K562 (cell line): ENCODE measurements at regions not wholly inside any gene's neighbourhood (a gene's known extent, or its start where the extent isn't known, plus 50 kb on each side); places are given as distances from the start of the nearest gene placed in this dataset.

Experiments used
- BACH1 ChIP-seq: fragments of 200-800 bp; sonication (Bioruptor generic); IDR thresholded peaks from 2 replicates; pipeline ENCODE4 v1.6.1; 2016; ENCODE audit warnings: missing genetic modification characterization, missing compliant biosample characterization
- C11orf30 ChIP-seq: fragments of 450-650 bp; IDR thresholded peaks from 2 replicates; pipeline ENCODE4 v1.6.1; 2016; ENCODE audit warnings: low read depth, mild to moderate bottlenecking
- E2F6 ChIP-seq, 2 experiments: IDR thresholded peaks; 2 replicates each; pipeline ENCODE4 v1.6.1; 2011; ENCODE audit warnings: borderline replicate concordance in 1 of 2, control low read depth in 1 of 2, low read depth in 1 of 2, low read length in 1 of 2, mild to moderate bottlenecking in 1 of 2, mixed read lengths in 1 of 2, moderate library complexity in 1 of 2; ENCODE audit not compliant: insufficient read depth in 1 of 2, insufficient read length in 1 of 2, poor library complexity in 1 of 2, severe bottlenecking in 1 of 2; ENCODE audit errors: extremely low read depth in 1 of 2
- ELF2 ChIP-seq: fragments of 250-450 bp; sonication (Bioruptor Pico); IDR thresholded peaks from 2 replicates; pipeline ENCODE4 v1.5.0; 2021; ENCODE audit warnings: mild to moderate bottlenecking
- ETV1 ChIP-seq: fragments of 450-650 bp; conservative IDR thresholded peaks from 2 replicates; pipeline ENCODE4 v1.6.1; 2016; ENCODE audit warnings: missing genetic modification characterization, control low read depth, low read depth, missing compliant biosample characterization
- FUS ChIP-seq: fragments of 200-400 bp; formaldehyde crosslinking; optimal IDR thresholded peaks from 2 replicates; pipeline ENCODE3; 2017; ENCODE audit warnings: low read depth, low read length
- HDAC3 ChIP-seq: fragments of 450-650 bp; IDR thresholded peaks from 2 replicates; pipeline ENCODE4 v1.6.1; 2018; ENCODE audit warnings: borderline replicate concordance, mild to moderate bottlenecking, moderate library complexity; ENCODE audit not compliant: partially characterized antibody
- HDAC8 ChIP-seq: fragments of 450-650 bp; IDR thresholded peaks from 2 replicates; pipeline ENCODE4 v1.6.1; 2016; ENCODE audit warnings: mild to moderate bottlenecking, missing genetic modification characterization, moderate library complexity, missing compliant biosample characterization
- HIVEP1 ChIP-seq: fragments of 250-450 bp; sonication (Bioruptor Pico); IDR thresholded peaks from 2 replicates; pipeline ENCODE4 v1.4.0; 2020; ENCODE audit warnings: mild to moderate bottlenecking
- ID3 ChIP-seq, 2 experiments: fragments of 250-450 bp in 1 of 2; fragments of 450-650 bp in 1 of 2; sonication (Bioruptor Pico) in 1 of 2; IDR thresholded peaks; 2 replicates each; pipeline versions ENCODE4 v1.6.1 to v1.8.0; 2016 to 2021; ENCODE audit warnings: mild to moderate bottlenecking in 2 of 2, moderate library complexity in 2 of 2, missing compliant biosample characterization in 1 of 2, missing genetic modification characterization in 1 of 2
- KDM1A ChIP-seq, 2 experiments: fragments of 450-650 bp; IDR thresholded peaks; 2 replicates each; pipeline ENCODE4 v1.6.1; 2016; ENCODE audit warnings: mild to moderate bottlenecking in 2 of 2
- POLR2A ChIP-seq: fragments of 450-650 bp; conservative IDR thresholded peaks from 2 replicates; pipeline ENCODE4 v1.6.1; 2016
- RBM15 ChIP-seq: fragments of 200-400 bp; formaldehyde crosslinking; IDR thresholded peaks from 2 replicates; pipeline ENCODE4 v1.6.1; 2018; ENCODE audit warnings: mild to moderate bottlenecking, low read length, moderate library complexity; ENCODE audit not compliant: insufficient read depth
- RNF2 ChIP-seq: sonication (generic); IDR thresholded peaks from 2 replicates; pipeline ENCODE4 v1.6.1; 2016
- SLC30A9 ChIP-seq: fragments of 250-450 bp; sonication (Bioruptor Pico); IDR thresholded peaks from 2 replicates; pipeline ENCODE4 v1.8.0; 2022; ENCODE audit warnings: mild to moderate bottlenecking, moderate library complexity
- SPI1 ChIP-seq: IDR thresholded peaks from 2 replicates; pipeline ENCODE4 v1.6.1; 2011; ENCODE audit warnings: low read depth, low read length, control low read depth, borderline replicate concordance
- SRSF1 ChIP-seq: fragments of 200-400 bp; formaldehyde crosslinking; IDR thresholded peaks from 2 replicates; pipeline ENCODE4 v1.6.1; 2017; ENCODE audit warnings: mild to moderate bottlenecking, low read depth, low read length, moderate library complexity
- TEAD4 ChIP-seq, 2 experiments: sonication (generic) in 1 of 2; formaldehyde crosslinking in 1 of 2; IDR thresholded peaks; 2 replicates each; pipeline versions ENCODE4 v1.6.1 to v1.8.0; 2012 to 2022; ENCODE audit warnings: borderline replicate concordance in 1 of 2, inconsistent platforms in 1 of 2, low read length in 1 of 2, mild to moderate bottlenecking in 1 of 2, missing genetic modification reagents in 1 of 2
- TFE3 ChIP-seq: fragments of 450-650 bp; formaldehyde crosslinking; IDR thresholded peaks from 2 replicates; pipeline ENCODE4 v1.4.0; 2020; ENCODE audit warnings: mild to moderate bottlenecking, mixed read lengths
- THAP12 ChIP-seq: fragments of 250-450 bp; sonication (Bioruptor Pico); IDR thresholded peaks from 2 replicates; pipeline ENCODE4 v1.9.0; 2021; ENCODE audit warnings: mild to moderate bottlenecking, inconsistent platforms
- ZNF695 ChIP-seq: fragments of 450-650 bp; formaldehyde crosslinking; IDR thresholded peaks from 2 replicates; pipeline ENCODE4 v1.4.0; 2020; ENCODE audit warnings: mild to moderate bottlenecking, moderate library complexity

GRCh38 chr15:58332676-58333400, 99.0 kb upstream of the LIPC start (continued):
- TF ChIP-seq THAP12 (CRISPR knock-in tag) (no peak), FUS (no peak), HIVEP1 (peak; percentile 62; the same call in 1 of the 2 replicates), ZNF695 (CRISPR knock-in tag) (no peak), ELF2 (CRISPR knock-in tag) (0 out of 2 replicates have a peak, but pooled peaks have one; percentile 7), TFE3 (no peak), TEAD4 (IDR thresholded peaks at IDR 0.05; ENCODE audit: low read length) (no peak; the same call in 1 of the 2 replicates), TEAD4 (CRISPR knock-in tag; IDR thresholded peaks at IDR 0.05; ENCODE audit: borderline replicate concordance) (no peak), RNF2 (no peak), ETV1 (tag) (no peak), BACH1 (tag) (peak; percentile 94), SRSF1 (no peak), HDAC8 (tag) (peak; percentile 65), HDAC3 (no peak), E2F6 (IDR thresholded peaks at IDR 0.05; ENCODE audit: borderline replicate concordance in 1 of 2, extremely low read depth in 1 of 2, insufficient read depth in 1 of 2, insufficient read length in 1 of 2, low read depth in 1 of 2, low read length in 1 of 2, poor library complexity in 1 of 2, severe bottlenecking in 1 of 2) (no peak), SLC30A9 (CRISPR knock-in tag) (0 out of 2 replicates have a peak, but pooled peaks have one; percentile 12), RBM15 (no peak), C11orf30 (no peak), SPI1 (no peak), ID3 (CRISPR knock-in tag; IDR thresholded peaks at IDR 0.05) (no peak), ID3 (tag; IDR thresholded peaks at IDR 0.05) (peak; percentile 89; the same call in 1 of the 2 replicates), POLR2A (no peak; the same call in 1 of the 2 replicates), KDM1A (IDR thresholded peaks at IDR 0.05) (no peak)
